ENCODE measurements at regions not wholly inside any gene's neighbourhood (a gene's known extent, or its start where the extent isn't known, plus 50 kb on each side); places are given as distances from the start of the nearest gene placed in this dataset.
A peak's percentile ranks its signal among the peaks of the same experiment; 100 is the strongest.
"Not testable (repeated sequence)": the region's sequence is repeated elsewhere in the genome, so short reads cannot be mapped to it uniquely, and the experiment has no call there.

GRCh38 chr1:74949348-74949747 lies 184.8 kb upstream of the LHX8 start:
- DNase-seq = not testable (repeated sequence)

GRCh38 chr1:74951981-74952380 lies 182.2 kb upstream of the LHX8 start:
- DNase-seq = not testable (repeated sequence)

GRCh38 chr1:74952786-74953185 lies 181.4 kb upstream of the LHX8 start:
- DNase-seq = no peak

GRCh38 chr1:74953622-74954021 lies 180.6 kb upstream of the LHX8 start:
- DNase-seq = no peak

GRCh38 chr1:74963120-74963519 lies 171.1 kb upstream of the LHX8 start:
- no peak for DNase-seq

- peak; percentile 31 for DNase-seq
Measured at GRCh38 chr1:74964508-74965102, 169.6 kb upstream of the LHX8 start.

- no peak for DNase-seq
Measured at GRCh38 chr1:74969566-74970135, 164.5 kb upstream of the LHX8 start.

GRCh38 chr1:74971982-74972381 lies 162.2 kb upstream of the LHX8 start:
- DNase-seq = no peak

GRCh38 chr1:74976491-74976890 lies 157.7 kb upstream of the LHX8 start:
- no peak for DNase-seq

GRCh38 chr1:74992448-74992847 lies 141.7 kb upstream of the LHX8 start:
- DNase-seq = not testable (repeated sequence)

GRCh38 chr1:74995821-74996220 lies 138.4 kb upstream of the LHX8 start:
- no peak for DNase-seq

GRCh38 chr1:75010547-75010946 lies 123.6 kb upstream of the LHX8 start:
- DNase-seq = no peak

GRCh38 chr1:75014250-75014649 lies 119.9 kb upstream of the LHX8 start:
- DNase-seq = no peak

GRCh38 chr1:75023005-75023404 lies 111.2 kb upstream of the LHX8 start:
- no peak for DNase-seq

- DNase-seq = no peak
Measured at GRCh38 chr1:75034376-75034775, 99.8 kb upstream of the LHX8 start.

- no peak for DNase-seq
Measured at GRCh38 chr1:75035536-75035935, 98.7 kb upstream of the LHX8 start.

GRCh38 chr1:75053207-75053606 lies 81.0 kb upstream of the LHX8 start:
- DNase-seq = no peak

GRCh38 chr1:75058424-75058823 lies 75.8 kb upstream of the LHX8 start:
- no peak for DNase-seq

GRCh38 chr1:75062111-75062510 lies 72.1 kb upstream of the LHX8 start:
- no peak for DNase-seq

- no peak for DNase-seq
Measured at GRCh38 chr1:75067975-75068374, 66.2 kb upstream of the LHX8 start.

GRCh38 chr1:75074831-75075395 lies 59.3 kb upstream of the LHX8 start:
- no peak for DNase-seq

- no peak for DNase-seq
Measured at GRCh38 chr1:75079538-75080290, 54.5 kb upstream of the LHX8 start.

- no peak for DNase-seq
Measured at GRCh38 chr1:75083223-75083622, 51.0 kb upstream of the LHX8 start.

All from left hindlimb (tissue), 1 donor.